ENCODE measurements at regions not wholly inside any gene's neighbourhood (a gene's known extent, or its start where the extent isn't known, plus 50 kb on each side); places are given as distances from the start of the nearest gene placed in this dataset.

GRCh38 chr14:39762576-39763401, 330.6 kb upstream of the FBXO33 start:
- H3K4me1 Mint-ChIP-seq, result peaks cover 0 to 2% of the 10 kb centered on the region in 2 experiments; a peak in 1 of 4 replicates

More at GRCh38 chr14:39762576-39763401, 330.6 kb upstream of the FBXO33 start:
- Histone ChIP-seq H3K14ac (ENCODE audit: insufficient read depth, low read length) (no peak overlapping the region), H3K27me3 (ENCODE audit: insufficient read depth, low read length) (no peaks in the 10 kb centered on the region), H4K20me1 (ENCODE audit: control insufficient read depth, insufficient read depth, insufficient read length) (no peaks in the 10 kb centered on the region), H2BK120ac (ENCODE audit: low read depth, low read length, poor library complexity, severe bottlenecking) (no peak overlapping the region), H4K91ac (ENCODE audit: insufficient read length, low read depth, low read length) (no peak overlapping the region), H2BK12ac (ENCODE audit: insufficient read length, low read depth, low read length) (no peak overlapping the region), H2BK15ac (ENCODE audit: low read depth, low read length) (no peak overlapping the region), H3K9ac (ENCODE audit: extremely low read depth, insufficient read length, low read length) (no peak overlapping the region), H3K27ac (ENCODE audit: insufficient read length, low read depth, low read length) (no peak overlapping the region), H3K9me3 (ENCODE audit: control insufficient read depth, low read depth, low read length) (no peaks in the 10 kb centered on the region), H2BK20ac (ENCODE audit: low read depth, low read length, poor library complexity, severe bottlenecking) (no peak overlapping the region), H3K23ac (ENCODE audit: insufficient read length, low read depth, low read length) (no peak overlapping the region), H3K4me2 (ENCODE audit: insufficient read depth, insufficient read length, low read length) (no peak overlapping the region), H4K8ac (replicated peaks; ENCODE audit: insufficient read length, low read depth, low read length) (no peak overlapping the region), H3K79me2 (ENCODE audit: insufficient read depth, low read length) (no peaks in the 10 kb centered on the region), H3K18ac (ENCODE audit: insufficient read length, low read depth, low read length) (no peak overlapping the region), H2AK5ac (ENCODE audit: insufficient read length, low read length) (no peak overlapping the region), H2BK5ac (ENCODE audit: insufficient read length, low read length) (no peak overlapping the region), H4K5ac (ENCODE audit: insufficient read length, low read depth, low read length) (no peak overlapping the region), H3T11ph (ENCODE audit: low read length) (no peak overlapping the region), H3K56ac (ENCODE audit: insufficient read length, low read depth, low read length) (no peak overlapping the region), H3K79me1 (ENCODE audit: insufficient read depth, low read depth, low read length, poor library complexity, severe bottlenecking) (no peaks in the 10 kb centered on the region), H3K4me1 (ENCODE audit: insufficient read depth, low read length) (no peaks in the 10 kb centered on the region), H2AFZ (ENCODE audit: low read length) (no peak overlapping the region), H3K4ac (ENCODE audit: low read depth, low read length) (no peak overlapping the region), H3K23me2 (ENCODE audit: insufficient read length, low read depth, low read length, poor library complexity, severe bottlenecking) (no peaks in the 10 kb centered on the region)
- no peak for TF ChIP-seq CTCF (conservative IDR thresholded peaks at IDR 0.05)
- WGBS (ENCODE audit: extremely low coverage, insufficient read length, low lambda C conversion rate), result no CpG with 5 or more reads among the region's 16 CpGs
- Mint-ChIP-seq H3K9me3 (no peaks in the 10 kb centered on the region), H3K27ac (no peak overlapping the region; a peak in 1 of 7 replicates), H3K36me3 (ENCODE audit: insufficient read depth in 1 of 3, low read depth in 3 of 3) (no peaks in the 10 kb centered on the region), H3K27me3 (ENCODE audit: low read depth) (no peaks in the 10 kb centered on the region), H3K4me3 (no peak overlapping the region)
- DNase-seq, result no peak
